Tibial nerve (tissue), 4 donors: ENCODE measurements at regions not wholly inside any gene's neighbourhood (a gene's known extent, or its start where the extent isn't known, plus 50 kb on each side); places are given as distances from the start of the nearest gene placed in this dataset.

ENCODE experiments used
- DNase-seq, 2 donors: peaks; one replicate each; pipeline ENCODE4 v3.0.0-alpha.2; 2019; ENCODE audit warnings: low spot score in 2 of 2
- H3K27ac ChIP-seq, 4 donors: fragments of 200-600 bp; sonication (generic) in 3 of 4; one replicate each; pipeline ENCODE4 v1.5.1; 2017 to 2019; ENCODE audit warnings: mild to moderate bottlenecking in 1 of 4
- H3K27me3 ChIP-seq, 2 donors: fragments of 200-600 bp; sonication (generic) in 1 of 2; one replicate each; pipeline versions ENCODE4 v1.5.1 to v1.6.0; 2017 to 2019
- H3K36me3 ChIP-seq, 3 donors: fragments of 200-600 bp; sonication (generic); one replicate each; pipeline ENCODE4 v1.5.1; 2018 to 2019
- H3K4me1 ChIP-seq, 4 donors: fragments of 200-600 bp; sonication (generic) in 3 of 4; one replicate each; pipeline ENCODE4 v1.5.1; 2017 to 2019
- H3K4me3 ChIP-seq, 4 donors: fragments of 200-600 bp; sonication (generic) in 3 of 4; one replicate each; pipeline ENCODE4 v1.5.1; 2017 to 2019; ENCODE audit warnings: mild to moderate bottlenecking in 1 of 4, moderate library complexity in 1 of 4
- H3K9me3 ChIP-seq, 4 donors: fragments of 200-600 bp; sonication (generic) in 3 of 4; one replicate each; pipeline ENCODE4 v1.5.1; 2017 to 2019
- EP300 ChIP-seq, 2 donors: sonication (generic); formaldehyde crosslinking; IDR thresholded peaks; one replicate each; pipeline ENCODE4 v1.6.1; 2017; ENCODE audit warnings: antibody characterized with exemption in 2 of 2, mild to moderate bottlenecking in 1 of 2
- POLR2A ChIP-seq, 2 donors: fragments of 450-650 bp; IDR thresholded peaks; one replicate each; pipeline ENCODE4 v1.6.1; 2017; ENCODE audit warnings: antibody characterized with exemption in 2 of 2, mild to moderate bottlenecking in 2 of 2, moderate library complexity in 2 of 2
- WGBS, 2 donors: methylation state at CpG; one replicate each; pipeline ENCODE4 v1.1.5; 2018; 5-methylcytosine and 5-hydroxymethylcytosine counted together
- TF ChIP-seq, protein P1 (sequence below), 5 experiments: fragments of 200-600 bp in 3 of 5; fragments of 450-650 bp in 2 of 5; sonication (generic) in 3 of 5; IDR thresholded peaks; one replicate each; pipeline ENCODE4 v1.5.1; 2016 to 2019; ENCODE audit warnings: antibody characterized with exemption in 5 of 5, mild to moderate bottlenecking in 3 of 5, moderate library complexity in 2 of 5

DNA sequence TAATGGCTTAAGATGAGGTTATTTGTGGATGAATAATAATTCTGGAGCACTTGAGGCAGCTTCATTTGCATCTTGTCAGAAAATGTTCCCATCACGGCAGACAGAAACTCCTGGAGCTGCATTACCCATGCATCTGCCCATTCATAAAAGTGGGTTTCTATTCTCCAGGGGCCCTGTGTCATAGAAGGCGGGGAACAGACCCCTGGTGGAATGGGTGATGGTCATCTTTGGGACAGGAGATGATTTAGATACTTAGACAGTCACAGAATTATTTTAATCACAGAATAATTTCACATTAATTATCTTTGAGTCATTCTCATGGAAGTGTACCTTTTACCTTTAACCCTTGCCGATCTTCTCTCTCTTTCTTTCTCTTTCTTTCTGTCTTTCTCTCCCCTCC is 980.7 kb upstream of the TMEM132C start:
- H3K36me3 ChIP-seq: no peaks in the 10 kb centered on the region
- H3K4me1 ChIP-seq: peaks cover 0 to 11% (median 0%) of the 10 kb centered on the region in 4 donors
- no peak overlapping the region for H3K4me3 ChIP-seq
- H3K9me3 ChIP-seq: no peaks in the 10 kb centered on the region
- no peak for TF ChIP-seq POLR2A (IDR thresholded peaks at IDR 0.05)
- TF ChIP-seq EP300 (IDR thresholded peaks at IDR 0.05): no peak
- TF ChIP-seq, protein P1, sequence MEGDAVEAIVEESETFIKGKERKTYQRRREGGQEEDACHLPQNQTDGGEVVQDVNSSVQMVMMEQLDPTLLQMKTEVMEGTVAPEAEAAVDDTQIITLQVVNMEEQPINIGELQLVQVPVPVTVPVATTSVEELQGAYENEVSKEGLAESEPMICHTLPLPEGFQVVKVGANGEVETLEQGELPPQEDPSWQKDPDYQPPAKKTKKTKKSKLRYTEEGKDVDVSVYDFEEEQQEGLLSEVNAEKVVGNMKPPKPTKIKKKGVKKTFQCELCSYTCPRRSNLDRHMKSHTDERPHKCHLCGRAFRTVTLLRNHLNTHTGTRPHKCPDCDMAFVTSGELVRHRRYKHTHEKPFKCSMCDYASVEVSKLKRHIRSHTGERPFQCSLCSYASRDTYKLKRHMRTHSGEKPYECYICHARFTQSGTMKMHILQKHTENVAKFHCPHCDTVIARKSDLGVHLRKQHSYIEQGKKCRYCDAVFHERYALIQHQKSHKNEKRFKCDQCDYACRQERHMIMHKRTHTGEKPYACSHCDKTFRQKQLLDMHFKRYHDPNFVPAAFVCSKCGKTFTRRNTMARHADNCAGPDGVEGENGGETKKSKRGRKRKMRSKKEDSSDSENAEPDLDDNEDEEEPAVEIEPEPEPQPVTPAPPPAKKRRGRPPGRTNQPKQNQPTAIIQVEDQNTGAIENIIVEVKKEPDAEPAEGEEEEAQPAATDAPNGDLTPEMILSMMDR (IDR thresholded peaks at IDR 0.05): no peak
- 80 to 86% methylated on average over 3 of the region's 3 CpGs for WGBS, 2 donors
- H3K27ac ChIP-seq: no peak overlapping the region
- no peak for DNase-seq
- H3K27me3 ChIP-seq: no peaks in the 10 kb centered on the region

GRCh38 chr12:127287256-127287655 is 979.7 kb upstream of the TMEM132C start:
- no peak overlapping the region for H3K27ac ChIP-seq
- no peak overlapping the region for H3K4me3 ChIP-seq
- peaks cover 0 to 11% (median 0%) of the 10 kb centered on the region in 4 donors for H3K4me1 ChIP-seq
- no peak for TF ChIP-seq POLR2A (IDR thresholded peaks at IDR 0.05)
- no peak for TF ChIP-seq EP300 (IDR thresholded peaks at IDR 0.05)
- WGBS, 2 donors: 95% methylated on average over 11 of the region's 11 CpGs
- no peaks in the 10 kb centered on the region for H3K36me3 ChIP-seq
- no peak for DNase-seq
- no peaks in the 10 kb centered on the region for H3K27me3 ChIP-seq
- no peaks in the 10 kb centered on the region for H3K9me3 ChIP-seq

DNA sequence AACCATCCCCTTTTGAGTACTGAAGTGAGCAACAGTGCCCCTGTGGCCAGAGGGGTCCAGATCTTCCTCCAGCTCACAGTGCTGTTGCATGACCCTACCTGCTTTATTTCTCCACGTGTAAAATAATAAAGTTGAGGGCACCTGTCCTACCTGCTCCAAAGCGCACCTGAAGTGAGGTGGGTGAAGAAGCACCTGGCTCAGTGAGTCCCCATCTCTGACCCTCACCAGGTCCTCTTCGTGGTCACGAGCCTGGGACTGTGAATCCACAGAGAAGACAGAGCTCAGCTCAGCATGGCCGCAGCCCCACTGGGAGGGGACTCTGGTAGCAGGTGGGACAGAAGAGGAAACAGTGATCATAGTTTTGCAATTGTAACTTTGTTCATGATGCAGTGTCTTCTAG is 976.7 kb upstream of the TMEM132C start:
- no peaks in the 10 kb centered on the region for H3K36me3 ChIP-seq
- no peaks in the 10 kb centered on the region for H3K4me1 ChIP-seq
- no peak overlapping the region for H3K27ac ChIP-seq
- H3K9me3 ChIP-seq: no peaks in the 10 kb centered on the region
- H3K4me3 ChIP-seq: no peak overlapping the region
- no peak for DNase-seq
- H3K27me3 ChIP-seq: no peaks in the 10 kb centered on the region
- TF ChIP-seq EP300 (IDR thresholded peaks at IDR 0.05) (no peak), POLR2A (IDR thresholded peaks at IDR 0.05) (no peak)
- TF ChIP-seq, protein P1 (IDR thresholded peaks at IDR 0.05): no peak
- 81 to 87% methylated on average over 5 of the region's 5 CpGs for WGBS, 2 donors

- WGBS, 2 donors: 86 to 90% methylated on average over 6 of the region's 6 CpGs
Observed at GRCh38 chr12:127292736-127293135, 974.2 kb upstream of the TMEM132C start.

GRCh38 chr12:127293507-127294310 is 973.3 kb upstream of the TMEM132C start:
- Histone ChIP-seq H3K27ac (no peak overlapping the region), H3K27me3 (no peaks in the 10 kb centered on the region), H3K36me3 (no peaks in the 10 kb centered on the region), H3K4me1 (no peaks in the 10 kb centered on the region), H3K9me3 (no peaks in the 10 kb centered on the region), H3K4me3 (no peak overlapping the region)
- DNase-seq: peak; percentile 39 to 55
- WGBS, 2 donors: 69 to 76% methylated on average over 11 to 13 of the region's 13 CpGs
- TF ChIP-seq POLR2A (IDR thresholded peaks at IDR 0.05) (no peak), EP300 (IDR thresholded peaks at IDR 0.05) (no peak)
- TF ChIP-seq, protein P1 (IDR thresholded peaks at IDR 0.05): peak; percentile 26 to 62 (median 33)

More at GRCh38 chr12:127292736-127293135, 974.2 kb upstream of the TMEM132C start:
- H3K36me3 ChIP-seq: no peaks in the 10 kb centered on the region
- no peak overlapping the region for H3K27ac ChIP-seq
- DNase-seq: no peak
- H3K4me3 ChIP-seq: no peak overlapping the region
- TF ChIP-seq POLR2A (IDR thresholded peaks at IDR 0.05) (no peak), EP300 (IDR thresholded peaks at IDR 0.05) (no peak)
- TF ChIP-seq, protein P1 (IDR thresholded peaks at IDR 0.05): no peak
- H3K9me3 ChIP-seq: no peaks in the 10 kb centered on the region
- H3K27me3 ChIP-seq: no peaks in the 10 kb centered on the region
- H3K4me1 ChIP-seq: no peaks in the 10 kb centered on the region
